ENCODE measurements at regions not wholly inside any gene's neighbourhood (a gene's known extent, or its start where the extent isn't known, plus 50 kb on each side); places are given as distances from the start of the nearest gene placed in this dataset.

GRCh38 chr10:133023216-133023843 lies 64.4 kb upstream of the ADGRA1 start:
- TF ChIP-seq CTCF (IDR thresholded peaks at IDR 0.05; ENCODE audit: poor library complexity) (no peak), EZH2 (IDR thresholded peaks at IDR 0.05; ENCODE audit: borderline replicate concordance) (no peak)

All from hepatocyte (in vitro differentiated cells).